PC-3 (cell line): ENCODE measurements at regions not wholly inside any gene's neighbourhood (a gene's known extent, or its start where the extent isn't known, plus 50 kb on each side); places are given as distances from the start of the nearest gene placed in this dataset.
A peak's percentile ranks its signal among the peaks of the same experiment; 100 is the strongest.

ENCODE experiments used
- ATAC-seq: fragments of 200-7000 bp; cut with Tn5 transposase; 2 replicates; pipeline ENCODE4 v1.9.1; 2020; ENCODE audit warnings: mild to moderate bottlenecking, moderate library complexity
- BruUV-seq: library from RNA; stranded (reverse); fragments of 400-500 nt; replicated peaks from 2 replicates; lab custom pipeline; 2021; lab: Mats Ljungman, UMichigan
- CTCF ChIA-PET: fragments of 300-600 bp; sonication (Branson Sonifier 250); formaldehyde crosslinking; loops from one replicate; lab custom pipeline; 2022; ENCODE audit warnings: antibody characterized with exemption; lab: Charles Lee
- POLR2A ChIA-PET: fragments of 300-600 bp; sonication (Branson Sonifier 250); formaldehyde crosslinking; loops from one replicate; lab custom pipeline; 2022; ENCODE audit warnings: antibody characterized with exemption; ENCODE audit not compliant: unreplicated experiment; lab: Charles Lee
- DNase-seq: peaks from one replicate; pipeline ENCODE4 v3.0.0-alpha.2; 2015
- H2AFZ ChIP-seq: fragments of 300-600 bp; sonication (generic); 2 replicates; pipeline ENCODE4 v1.6.0; 2016; ENCODE audit warnings: antibody characterized with exemption, low read length
- H3F3A ChIP-seq: fragments of 300-600 bp; sonication (generic); one replicate; pipeline ENCODE4 v1.6.0; 2017; ENCODE audit warnings: antibody characterized with exemption, low read length, control low read depth, mild to moderate bottlenecking; ENCODE audit not compliant: unreplicated experiment
- H3K27ac ChIP-seq: fragments of 300-600 bp; sonication (generic); 2 replicates; pipeline ENCODE4 v1.5.1; 2016; ENCODE audit warnings: mild to moderate bottlenecking, low read length
- H3K27me3 ChIP-seq: fragments of 300-600 bp; sonication (generic); 2 replicates; pipeline ENCODE4 v1.6.1; 2016; ENCODE audit warnings: low read length, mixed read lengths
- H3K36me3 ChIP-seq: fragments of 300-600 bp; sonication (generic); 2 replicates; pipeline ENCODE4 v1.6.1; 2016; ENCODE audit warnings: low read depth, mixed run types, low read length, mixed read lengths
- H3K4me1 ChIP-seq: fragments of 300-600 bp; sonication (generic); 2 replicates; pipeline ENCODE4 v1.5.1; 2016; ENCODE audit warnings: low read length; ENCODE audit not compliant: insufficient read depth
- H3K4me2 ChIP-seq: fragments of 300-600 bp; sonication (generic); 2 replicates; pipeline ENCODE4 v1.6.0; 2016; ENCODE audit warnings: low read length
- H3K4me3 ChIP-seq: fragments of 300-600 bp; sonication (generic); 2 replicates; pipeline ENCODE4 v1.5.1; 2016; ENCODE audit warnings: mild to moderate bottlenecking, low read length, mixed read lengths
- H3K79me2 ChIP-seq: fragments of 300-600 bp; sonication (generic); 2 replicates; pipeline ENCODE4 v1.6.1; 2017; ENCODE audit warnings: low read length, mixed read lengths
- H3K9ac ChIP-seq: fragments of 300-600 bp; sonication (generic); 2 replicates; pipeline ENCODE4 v1.6.0; 2016; ENCODE audit warnings: mild to moderate bottlenecking, low read length
- H3K9me2 ChIP-seq: fragments of 300-600 bp; sonication (generic); replicated peaks from 2 replicates; pipeline ENCODE4 v1.6.1; 2016; ENCODE audit warnings: mixed run types, low read length, mixed read lengths
- H3K9me3 ChIP-seq: fragments of 300-600 bp; sonication (generic); 2 replicates; pipeline ENCODE4 v1.6.1; 2016; ENCODE audit warnings: low read length, mixed read lengths
- H4K20me1 ChIP-seq: fragments of 300-600 bp; sonication (generic); 2 replicates; pipeline ENCODE4 v1.6.1; 2016; ENCODE audit warnings: low read length, mixed read lengths
- CTCF ChIP-seq: fragments of 300-600 bp; sonication (generic); conservative IDR thresholded peaks from 2 replicates; pipeline ENCODE4 v1.5.1; 2017; ENCODE audit warnings: antibody characterized with exemption, low read depth, mild to moderate bottlenecking, low read length
- EZH2 ChIP-seq: fragments of 300-600 bp; sonication (generic); IDR thresholded peaks from one replicate; pipeline ENCODE4 v1.6.1; 2017; ENCODE audit warnings: antibody characterized with exemption, mild to moderate bottlenecking, low read length; ENCODE audit not compliant: unreplicated experiment
- EZH2phosphoT487 ChIP-seq: fragments of 300-600 bp; sonication (generic); IDR thresholded peaks from 2 replicates; pipeline ENCODE4 v1.6.1; 2018; ENCODE audit warnings: mild to moderate bottlenecking, antibody characterized with exemption, low read length, borderline replicate concordance
- intact Hi-C: fragments of 100-400 bp; cut with micrococcal nuclease; formaldehyde crosslinking; loops from 2 replicates; pipeline ENCODE4 v1.9.0; 2023

GRCh38 chr6:14927398-14927797, 318.5 kb upstream of the JARID2 start:
- Histone ChIP-seq H3K27me3 (no peaks in the 10 kb centered on the region), H3F3A (no peaks in the 10 kb centered on the region), H3K36me3 (no peaks in the 10 kb centered on the region), H3K79me2 (no peaks in the 10 kb centered on the region), H3K4me1 (peaks cover 32% of the 10 kb centered on the region), H4K20me1 (no peaks in the 10 kb centered on the region), H3K9me2 (no peaks in the 10 kb centered on the region), H3K27ac (no peak overlapping the region), H2AFZ (no peak overlapping the region), H3K4me2 (no peak overlapping the region), H3K9me3 (no peaks in the 10 kb centered on the region), H3K9ac (no peak overlapping the region), H3K4me3 (no peak overlapping the region)
- no peak for DNase-seq
- ChIA-PET CTCF (no interaction called here), POLR2A (no interaction called here)
- BruUV-seq: no TSS peak
- ATAC-seq: no peak
- intact Hi-C loops: no loop called here
- TF ChIP-seq CTCF (no peak), EZH2phosphoT487 (no peak), EZH2 (no peak)

GRCh38 chr6:14929291-14929690, 316.6 kb upstream of the JARID2 start:
- no peaks in the 10 kb centered on the region for H3K36me3 ChIP-seq
- H3K79me2 ChIP-seq: no peaks in the 10 kb centered on the region
- no TSS peak for BruUV-seq
- H3K9me3 ChIP-seq: no peaks in the 10 kb centered on the region
- no peaks in the 10 kb centered on the region for H3K27me3 ChIP-seq
- ChIA-PET POLR2A (no interaction called here), CTCF (no interaction called here)
- no peak for TF ChIP-seq EZH2phosphoT487
- H3K9me2 ChIP-seq: no peaks in the 10 kb centered on the region
- H3K4me1 ChIP-seq: peaks cover 25% of the 10 kb centered on the region
- no peak overlapping the region for H3K4me3 ChIP-seq
- peak overlapping the region; percentile 82 for H3K27ac ChIP-seq
- H3F3A ChIP-seq: no peaks in the 10 kb centered on the region
- no peaks in the 10 kb centered on the region for H4K20me1 ChIP-seq
- H3K9ac ChIP-seq: no peak overlapping the region
- no peak overlapping the region for H3K4me2 ChIP-seq
- intact Hi-C loops: no loop called here
- ATAC-seq: no peak
- DNase-seq: no peak
- no peak overlapping the region for H2AFZ ChIP-seq

GRCh38 chr6:14930366-14930989, 315.4 kb upstream of the JARID2 start:
- H3F3A ChIP-seq: no peaks in the 10 kb centered on the region
- no peaks in the 10 kb centered on the region for H4K20me1 ChIP-seq
- no peak overlapping the region; the same call in 1 of the 2 replicates for H2AFZ ChIP-seq
- peak overlapping the region; percentile 10 for H3K9ac ChIP-seq
- H3K4me2 ChIP-seq: peak overlapping the region; percentile 22
- no peaks in the 10 kb centered on the region for H3K79me2 ChIP-seq
- H3K36me3 ChIP-seq: no peaks in the 10 kb centered on the region
- no peak for TF ChIP-seq EZH2phosphoT487
- TF ChIP-seq EZH2: no peak
- TF ChIP-seq CTCF: no peak
- peaks cover 24% of the 10 kb centered on the region for H3K4me1 ChIP-seq
- H3K4me3 ChIP-seq: no peak overlapping the region
- no peaks in the 10 kb centered on the region for H3K9me2 ChIP-seq
- intact Hi-C loops: no loop called here
- CTCF ChIA-PET: no interaction called here
- H3K27me3 ChIP-seq: no peaks in the 10 kb centered on the region
- DNase-seq (peak; percentile 89), ATAC-seq (peak; percentile 95)
- peak overlapping the region; percentile 82 for H3K27ac ChIP-seq
- no TSS peak for BruUV-seq
- no peaks in the 10 kb centered on the region for H3K9me3 ChIP-seq
- POLR2A ChIA-PET: no interaction called here
